ENCODE measurements at regions not wholly inside any gene's neighbourhood (a gene's known extent, or its start where the extent isn't known, plus 50 kb on each side); places are given as distances from the start of the nearest gene placed in this dataset.
"Not testable (repeated sequence)": the region's sequence is repeated elsewhere in the genome, so short reads cannot be mapped to it uniquely, and the experiment has no call there.

- no peak overlapping the region for H3K27ac ChIP-seq
- TF ChIP-seq CTCF (IDR thresholded peaks at IDR 0.05) (no peak), ZFX (IDR thresholded peaks at IDR 0.05; ENCODE audit: borderline replicate concordance) (no peak)
These were observed 1821.7 kb downstream of the ARAP2 start for GRCh38 chr4:34422472-34423175.

- no peak for TF ChIP-seq ZFX (IDR thresholded peaks at IDR 0.05; ENCODE audit: borderline replicate concordance)
- no peak for TF ChIP-seq CTCF (IDR thresholded peaks at IDR 0.05)
- no peak overlapping the region for H3K27ac ChIP-seq
These were observed 1811.6 kb downstream of the ARAP2 start for GRCh38 chr4:34432706-34433105.

GRCh38 chr4:34434377-34434776 is 1809.9 kb downstream of the ARAP2 start:
- not testable (repeated sequence) for H3K27ac ChIP-seq

GRCh38 chr4:34464196-34464595 is 1780.1 kb downstream of the ARAP2 start:
- no peak overlapping the region for H3K27ac ChIP-seq
- TF ChIP-seq CTCF (IDR thresholded peaks at IDR 0.05) (no peak), ZFX (IDR thresholded peaks at IDR 0.05; ENCODE audit: borderline replicate concordance) (no peak)

- TF ChIP-seq ZFX (IDR thresholded peaks at IDR 0.05; ENCODE audit: borderline replicate concordance): no peak
- TF ChIP-seq CTCF (IDR thresholded peaks at IDR 0.05): no peak
- no peak overlapping the region for H3K27ac ChIP-seq
These were observed 1777.9 kb downstream of the ARAP2 start for GRCh38 chr4:34466411-34466810.

- TF ChIP-seq CTCF (IDR thresholded peaks at IDR 0.05): no peak
- no peak for TF ChIP-seq ZFX (IDR thresholded peaks at IDR 0.05; ENCODE audit: borderline replicate concordance)
- no peak overlapping the region for H3K27ac ChIP-seq
These were observed 1774.8 kb downstream of the ARAP2 start for GRCh38 chr4:34469516-34469915.

- no peak overlapping the region for H3K27ac ChIP-seq
- no peak for TF ChIP-seq ZFX (IDR thresholded peaks at IDR 0.05; ENCODE audit: borderline replicate concordance)
- TF ChIP-seq CTCF (IDR thresholded peaks at IDR 0.05): no peak
These were observed 1759.1 kb downstream of the ARAP2 start for GRCh38 chr4:34485252-34485651.

Measured in 22Rv1 (cell line).